ENCODE measurements at regions not wholly inside any gene's neighbourhood (a gene's known extent, or its start where the extent isn't known, plus 50 kb on each side); places are given as distances from the start of the nearest gene placed in this dataset.

- no peak for TF ChIP-seq EZH2phosphoT487 (IDR thresholded peaks at IDR 0.05; ENCODE audit: borderline replicate concordance, low read length)
- peak; percentile 55 for TF ChIP-seq CTCF (IDR thresholded peaks at IDR 0.05; ENCODE audit: low read depth, low read length, poor library complexity, severe bottlenecking)
Measured at GRCh38 chr14:58826845-58827686, 189.3 kb downstream of the DACT1 start.

All from DOHH2 (cell line).